ENCODE measurements at regions not wholly inside any gene's neighbourhood (a gene's known extent, or its start where the extent isn't known, plus 50 kb on each side); places are given as distances from the start of the nearest gene placed in this dataset.

GRCh38 chr2:43133708-43134570, 92.5 kb downstream of the ZFP36L2 start:
- Histone ChIP-seq H3K36me3 (ENCODE audit: insufficient read depth, low read length) (no peaks in the 10 kb centered on the region), H3K9me3 (ENCODE audit: insufficient read depth, low read depth, low read length) (no peaks in the 10 kb centered on the region), H3K4me3 (ENCODE audit: low read length) (no peak overlapping the region), H3K27me3 (ENCODE audit: insufficient read depth, low read length) (no peaks in the 10 kb centered on the region), H3K4me1 (ENCODE audit: insufficient read depth, low read length) (peaks cover 16% of the 10 kb centered on the region), H3K27ac (ENCODE audit: low read depth, low read length) (no peak overlapping the region), H3K9ac (ENCODE audit: low read depth, low read length) (no peak overlapping the region)
- 91% methylated on average over 21 of the region's 21 CpGs for WGBS

GRCh38 chr2:43133336-43133707, 93.1 kb downstream of the ZFP36L2 start:
- H3K4me3 ChIP-seq (ENCODE audit: low read length): no peak overlapping the region
- peaks cover 16% of the 10 kb centered on the region for H3K4me1 ChIP-seq (ENCODE audit: insufficient read depth, low read length)
- H3K9ac ChIP-seq (ENCODE audit: low read depth, low read length): no peak overlapping the region
- no peaks in the 10 kb centered on the region for H3K27me3 ChIP-seq (ENCODE audit: insufficient read depth, low read length)
- H3K27ac ChIP-seq (ENCODE audit: low read depth, low read length): no peak overlapping the region
- H3K9me3 ChIP-seq (ENCODE audit: insufficient read depth, low read depth, low read length): no peaks in the 10 kb centered on the region
- H3K36me3 ChIP-seq (ENCODE audit: insufficient read depth, low read length): no peaks in the 10 kb centered on the region
- 89% methylated on average over 4 of the region's 4 CpGs for WGBS

GRCh38 chr2:43132683-43133301, 93.6 kb downstream of the ZFP36L2 start:
- no peaks in the 10 kb centered on the region for H3K27me3 ChIP-seq (ENCODE audit: insufficient read depth, low read length)
- H3K9ac ChIP-seq (ENCODE audit: low read depth, low read length): no peak overlapping the region
- no peaks in the 10 kb centered on the region for H3K36me3 ChIP-seq (ENCODE audit: insufficient read depth, low read length)
- peaks cover 16% of the 10 kb centered on the region for H3K4me1 ChIP-seq (ENCODE audit: insufficient read depth, low read length)
- no peaks in the 10 kb centered on the region for H3K9me3 ChIP-seq (ENCODE audit: insufficient read depth, low read depth, low read length)
- 94% methylated on average over 12 of the region's 12 CpGs for WGBS
- no peak overlapping the region for H3K4me3 ChIP-seq (ENCODE audit: low read length)
- no peak overlapping the region for H3K27ac ChIP-seq (ENCODE audit: low read depth, low read length)

GRCh38 chr2:43131890-43132682, 94.3 kb downstream of the ZFP36L2 start:
- Histone ChIP-seq H3K27ac (ENCODE audit: low read depth, low read length) (no peak overlapping the region), H3K4me3 (ENCODE audit: low read length) (no peak overlapping the region)

GRCh38 chr2:43131051-43131889, 95.1 kb downstream of the ZFP36L2 start:
- Histone ChIP-seq H3K4me1 (ENCODE audit: insufficient read depth, low read length) (peaks cover 10% of the 10 kb centered on the region), H3K27ac (ENCODE audit: low read depth, low read length) (no peak overlapping the region), H3K9me3 (ENCODE audit: insufficient read depth, low read depth, low read length) (no peaks in the 10 kb centered on the region), H3K27me3 (ENCODE audit: insufficient read depth, low read length) (no peaks in the 10 kb centered on the region), H3K9ac (ENCODE audit: low read depth, low read length) (no peak overlapping the region), H3K36me3 (ENCODE audit: insufficient read depth, low read length) (no peaks in the 10 kb centered on the region), H3K4me3 (ENCODE audit: low read length) (no peak overlapping the region)
- 77% methylated on average over 18 of the region's 18 CpGs for WGBS

More at GRCh38 chr2:43131890-43132682, 94.3 kb downstream of the ZFP36L2 start:
- no peaks in the 10 kb centered on the region for H3K36me3 ChIP-seq (ENCODE audit: insufficient read depth, low read length)
- H3K9ac ChIP-seq (ENCODE audit: low read depth, low read length): no peak overlapping the region
- WGBS: 86% methylated on average over 12 of the region's 12 CpGs
- H3K9me3 ChIP-seq (ENCODE audit: insufficient read depth, low read depth, low read length): no peaks in the 10 kb centered on the region
- H3K27me3 ChIP-seq (ENCODE audit: insufficient read depth, low read length): no peaks in the 10 kb centered on the region
- H3K4me1 ChIP-seq (ENCODE audit: insufficient read depth, low read length): peaks cover 13% of the 10 kb centered on the region

- H3K27ac ChIP-seq (ENCODE audit: low read depth, low read length): no peak overlapping the region
- H3K4me3 ChIP-seq (ENCODE audit: low read length): no peak overlapping the region
- H3K4me1 ChIP-seq (ENCODE audit: insufficient read depth, low read length): peaks cover 3% of the 10 kb centered on the region
- 91% methylated on average over 6 of the region's 6 CpGs for WGBS
- H3K27me3 ChIP-seq (ENCODE audit: insufficient read depth, low read length): no peaks in the 10 kb centered on the region
- H3K9me3 ChIP-seq (ENCODE audit: insufficient read depth, low read depth, low read length): no peaks in the 10 kb centered on the region
- no peaks in the 10 kb centered on the region for H3K36me3 ChIP-seq (ENCODE audit: insufficient read depth, low read length)
- H3K9ac ChIP-seq (ENCODE audit: low read depth, low read length): no peak overlapping the region
Measured at GRCh38 chr2:43130548-43130875, 95.9 kb downstream of the ZFP36L2 start.

GRCh38 chr2:43129676-43130547, 96.5 kb downstream of the ZFP36L2 start:
- no peak overlapping the region for H3K9ac ChIP-seq (ENCODE audit: low read depth, low read length)
- WGBS: 86% methylated on average over 12 of the region's 14 CpGs

GRCh38 chr2:43128559-43128955, 97.8 kb downstream of the ZFP36L2 start:
- WGBS: 91% methylated on average over 5 of the region's 5 CpGs
- no peaks in the 10 kb centered on the region for H3K36me3 ChIP-seq (ENCODE audit: insufficient read depth, low read length)
- H3K27me3 ChIP-seq (ENCODE audit: insufficient read depth, low read length): no peaks in the 10 kb centered on the region
- H3K9me3 ChIP-seq (ENCODE audit: insufficient read depth, low read depth, low read length): no peaks in the 10 kb centered on the region
- no peaks in the 10 kb centered on the region for H3K4me1 ChIP-seq (ENCODE audit: insufficient read depth, low read length)
- H3K4me3 ChIP-seq (ENCODE audit: low read length): no peak overlapping the region
- no peak overlapping the region for H3K9ac ChIP-seq (ENCODE audit: low read depth, low read length)
- H3K27ac ChIP-seq (ENCODE audit: low read depth, low read length): no peak overlapping the region

More at GRCh38 chr2:43129676-43130547, 96.5 kb downstream of the ZFP36L2 start:
- H3K27me3 ChIP-seq (ENCODE audit: insufficient read depth, low read length): no peaks in the 10 kb centered on the region
- no peak overlapping the region for H3K27ac ChIP-seq (ENCODE audit: low read depth, low read length)
- no peak overlapping the region for H3K4me3 ChIP-seq (ENCODE audit: low read length)
- no peaks in the 10 kb centered on the region for H3K9me3 ChIP-seq (ENCODE audit: insufficient read depth, low read depth, low read length)
- H3K36me3 ChIP-seq (ENCODE audit: insufficient read depth, low read length): no peaks in the 10 kb centered on the region
- H3K4me1 ChIP-seq (ENCODE audit: insufficient read depth, low read length): no peaks in the 10 kb centered on the region

- Histone ChIP-seq H3K9ac (ENCODE audit: low read depth, low read length) (no peak overlapping the region), H3K36me3 (ENCODE audit: insufficient read depth, low read length) (no peaks in the 10 kb centered on the region), H3K27me3 (ENCODE audit: insufficient read depth, low read length) (no peaks in the 10 kb centered on the region), H3K27ac (ENCODE audit: low read depth, low read length) (no peak overlapping the region), H3K9me3 (ENCODE audit: insufficient read depth, low read depth, low read length) (no peaks in the 10 kb centered on the region), H3K4me1 (ENCODE audit: insufficient read depth, low read length) (no peaks in the 10 kb centered on the region), H3K4me3 (ENCODE audit: low read length) (no peak overlapping the region)
- WGBS: 90% methylated on average over 8 of the region's 8 CpGs
Measured at GRCh38 chr2:43127941-43128558, 98.4 kb downstream of the ZFP36L2 start.

All from HUES64 (cell line).